Ascending aorta (tissue), 2 donors: ENCODE measurements at regions not wholly inside any gene's neighbourhood (a gene's known extent, or its start where the extent isn't known, plus 50 kb on each side); places are given as distances from the start of the nearest gene placed in this dataset.

Experiments used
- DNase-seq, 2 donors: peaks; one replicate each; pipeline ENCODE4 v3.0.0-alpha.2; 2019; ENCODE audit warnings: low spot score in 2 of 2
- H3K27ac ChIP-seq, 2 donors: fragments of 200-600 bp; sonication (generic); one replicate each; pipeline ENCODE4 v1.5.1; 2016 to 2017; ENCODE audit warnings: mild to moderate bottlenecking in 1 of 2
- H3K27me3 ChIP-seq: fragments of 200-600 bp; sonication (generic); one replicate; pipeline ENCODE4 v1.5.1; 2017
- H3K36me3 ChIP-seq, 2 donors: fragments of 200-600 bp; sonication (generic); one replicate each; pipeline ENCODE4 v1.5.1; 2016
- H3K4me1 ChIP-seq, 2 donors: fragments of 200-600 bp; sonication (generic); one replicate each; pipeline ENCODE4 v1.5.1; 2016 to 2017; ENCODE audit warnings: mild to moderate bottlenecking in 1 of 2
- H3K4me3 ChIP-seq, 2 donors: fragments of 200-600 bp; sonication (generic); one replicate each; pipeline ENCODE4 v1.5.1; 2016 to 2017; ENCODE audit warnings: mild to moderate bottlenecking in 1 of 2
- H3K9me3 ChIP-seq, 2 donors: fragments of 200-600 bp; sonication (generic); one replicate each; pipeline ENCODE4 v1.5.1; 2016
- intact Hi-C: fragments of 100-400 bp; cut with DNase I; formaldehyde crosslinking; loops from one replicate; pipeline ENCODE4 v1.15.1; 2023
- TF ChIP-seq, protein P1 (sequence below), 3 experiments: fragments of 200-600 bp in 2 of 3; fragments of 450-650 bp in 1 of 3; sonication (generic) in 2 of 3; IDR thresholded peaks; one replicate each; pipeline ENCODE4 v1.5.1; 2016 to 2019; ENCODE audit warnings: antibody characterized with exemption in 3 of 3, mild to moderate bottlenecking in 1 of 3, moderate library complexity in 1 of 3

DNA sequence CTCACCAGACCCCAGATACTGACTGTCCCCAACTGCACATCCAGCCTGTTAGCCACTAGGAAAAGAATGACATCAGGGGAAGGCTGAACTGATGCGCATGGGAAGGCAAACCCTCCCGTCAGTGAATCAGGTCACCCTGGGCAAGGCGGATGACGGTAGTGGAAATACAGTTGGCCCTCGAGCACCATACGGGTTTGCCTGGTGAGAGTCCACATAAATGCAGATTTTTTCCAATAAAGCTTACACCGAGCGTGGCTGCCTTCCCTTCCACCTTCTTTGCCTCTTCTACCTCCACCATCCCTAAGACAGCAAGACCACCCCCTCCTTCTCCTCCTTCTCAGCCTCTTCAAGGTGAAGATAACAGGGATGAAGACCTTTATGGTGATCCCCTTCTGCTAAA is 236.1 kb upstream of the TNRC6C start:
- intact Hi-C loops = no loop called here
- no peak overlapping the region for H3K27ac ChIP-seq
- DNase-seq = peak in 1 of 2 donors; percentile 28
- H3K4me1 ChIP-seq = peaks cover 0 to 4% of the 10 kb centered on the region in 2 donors
- TF ChIP-seq, protein P1, sequence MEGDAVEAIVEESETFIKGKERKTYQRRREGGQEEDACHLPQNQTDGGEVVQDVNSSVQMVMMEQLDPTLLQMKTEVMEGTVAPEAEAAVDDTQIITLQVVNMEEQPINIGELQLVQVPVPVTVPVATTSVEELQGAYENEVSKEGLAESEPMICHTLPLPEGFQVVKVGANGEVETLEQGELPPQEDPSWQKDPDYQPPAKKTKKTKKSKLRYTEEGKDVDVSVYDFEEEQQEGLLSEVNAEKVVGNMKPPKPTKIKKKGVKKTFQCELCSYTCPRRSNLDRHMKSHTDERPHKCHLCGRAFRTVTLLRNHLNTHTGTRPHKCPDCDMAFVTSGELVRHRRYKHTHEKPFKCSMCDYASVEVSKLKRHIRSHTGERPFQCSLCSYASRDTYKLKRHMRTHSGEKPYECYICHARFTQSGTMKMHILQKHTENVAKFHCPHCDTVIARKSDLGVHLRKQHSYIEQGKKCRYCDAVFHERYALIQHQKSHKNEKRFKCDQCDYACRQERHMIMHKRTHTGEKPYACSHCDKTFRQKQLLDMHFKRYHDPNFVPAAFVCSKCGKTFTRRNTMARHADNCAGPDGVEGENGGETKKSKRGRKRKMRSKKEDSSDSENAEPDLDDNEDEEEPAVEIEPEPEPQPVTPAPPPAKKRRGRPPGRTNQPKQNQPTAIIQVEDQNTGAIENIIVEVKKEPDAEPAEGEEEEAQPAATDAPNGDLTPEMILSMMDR (IDR thresholded peaks at IDR 0.05) = no peak
- H3K36me3 ChIP-seq = no peaks in the 10 kb centered on the region
- no peak overlapping the region for H3K4me3 ChIP-seq
- H3K9me3 ChIP-seq = no peaks in the 10 kb centered on the region
- H3K27me3 ChIP-seq = no peaks in the 10 kb centered on the region

DNA sequence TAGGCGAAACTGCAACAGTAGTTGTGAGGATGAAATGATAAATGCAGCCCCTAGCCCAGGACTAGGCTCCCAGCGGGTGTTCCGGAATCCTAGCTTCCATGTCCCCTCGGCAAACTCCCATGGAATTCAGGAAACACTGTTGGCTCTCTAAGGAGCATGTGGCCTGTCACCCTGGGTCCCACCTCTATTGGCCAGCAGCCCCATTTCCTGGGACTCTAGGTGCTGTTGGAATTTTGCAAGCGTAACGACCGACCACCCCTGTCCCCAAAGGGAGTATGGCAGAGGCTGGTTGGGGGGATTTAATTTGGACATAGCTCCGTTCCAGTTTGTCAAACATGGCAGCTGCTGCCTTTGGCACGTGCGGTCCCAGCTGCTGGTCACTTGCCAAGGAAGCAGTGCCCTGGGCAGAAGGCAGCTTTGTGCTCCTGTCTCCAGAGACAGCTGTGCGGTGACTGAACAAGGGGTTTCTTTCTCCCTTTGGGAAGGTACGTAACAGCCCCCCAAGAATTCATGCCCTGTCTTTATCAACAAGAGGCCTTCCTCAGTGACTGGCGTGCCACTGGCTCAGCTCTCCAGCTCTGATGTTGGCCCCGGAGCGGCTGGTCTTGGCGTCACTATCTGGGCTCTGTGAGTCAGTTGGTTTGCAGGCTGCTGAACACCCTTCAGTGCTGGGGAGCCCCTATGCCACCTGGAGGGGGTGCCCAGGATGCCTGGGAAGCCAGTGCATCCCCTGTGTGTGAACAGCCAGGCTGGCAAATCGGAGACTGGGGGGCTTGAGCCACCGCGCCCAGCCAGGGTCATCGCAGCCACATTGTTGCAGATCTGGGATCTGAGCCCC is 235.2 kb upstream of the TNRC6C start:
- H3K27me3 ChIP-seq = no peaks in the 10 kb centered on the region
- intact Hi-C loops = no loop called here
- peak in 1 of 2 donors; percentile 60 for DNase-seq
- H3K36me3 ChIP-seq = no peaks in the 10 kb centered on the region
- no peak overlapping the region for H3K27ac ChIP-seq
- H3K4me3 ChIP-seq = no peak overlapping the region
- H3K9me3 ChIP-seq = no peaks in the 10 kb centered on the region
- H3K4me1 ChIP-seq = peaks cover 0 to 11% of the 10 kb centered on the region in 2 donors
- TF ChIP-seq, protein P1 (IDR thresholded peaks at IDR 0.05) = no peak

DNA sequence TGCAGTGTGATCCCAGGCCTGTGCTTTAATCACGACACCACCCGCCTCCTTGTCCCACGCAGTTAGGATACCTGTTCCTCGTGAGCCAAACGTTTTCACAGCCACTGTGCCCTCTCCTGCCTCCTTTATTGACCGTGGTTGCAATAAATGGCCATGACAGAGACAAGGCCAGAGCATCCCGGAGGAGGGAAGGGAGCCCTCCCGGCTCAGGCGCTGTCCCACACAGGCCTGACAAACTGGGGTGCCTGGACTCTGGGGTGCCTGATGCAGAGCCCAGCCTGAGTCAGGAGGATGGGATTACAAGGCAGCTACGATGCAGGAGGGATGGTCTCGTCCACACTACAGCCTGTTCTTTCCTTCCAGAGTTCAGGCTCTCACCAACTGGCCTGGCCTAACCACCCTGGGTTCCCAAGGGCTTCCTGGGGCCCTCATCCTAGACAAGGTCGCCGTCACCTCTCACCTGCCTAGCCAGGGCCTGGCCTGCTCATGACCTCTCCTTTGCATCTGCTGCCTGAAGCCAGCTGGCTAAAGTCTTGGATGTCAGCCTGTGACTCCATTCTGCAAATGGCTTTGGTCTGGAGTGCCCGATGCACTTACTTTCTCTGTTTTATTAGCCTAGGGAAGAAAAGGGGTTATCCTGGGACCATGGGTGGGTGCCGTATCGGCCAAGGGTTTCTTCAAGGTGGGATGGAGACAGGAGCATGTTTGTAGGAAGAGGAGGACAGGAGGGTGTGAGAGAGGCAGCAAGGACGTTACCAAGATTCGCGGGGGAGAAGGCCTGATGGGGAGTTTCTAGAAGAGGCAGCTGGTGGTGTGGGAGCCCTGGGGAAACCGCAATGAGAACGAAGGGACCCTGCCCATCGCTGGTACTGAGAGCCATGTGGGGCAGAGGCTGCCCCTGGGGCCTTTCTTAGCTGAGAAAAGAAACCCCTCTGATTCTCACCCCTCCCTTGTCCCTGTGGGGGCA is 234.3 kb upstream of the TNRC6C start:
- H3K4me3 ChIP-seq = no peak overlapping the region
- no peaks in the 10 kb centered on the region for H3K9me3 ChIP-seq
- no peaks in the 10 kb centered on the region for H3K36me3 ChIP-seq
- H3K27me3 ChIP-seq = no peaks in the 10 kb centered on the region
- peaks cover 0 to 12% of the 10 kb centered on the region in 2 donors for H3K4me1 ChIP-seq
- TF ChIP-seq, protein P1 (IDR thresholded peaks at IDR 0.05) = no peak
- peak in 1 of 2 donors; percentile 49 for DNase-seq
- no peak overlapping the region for H3K27ac ChIP-seq
- intact Hi-C loops = no loop called here

DNA sequence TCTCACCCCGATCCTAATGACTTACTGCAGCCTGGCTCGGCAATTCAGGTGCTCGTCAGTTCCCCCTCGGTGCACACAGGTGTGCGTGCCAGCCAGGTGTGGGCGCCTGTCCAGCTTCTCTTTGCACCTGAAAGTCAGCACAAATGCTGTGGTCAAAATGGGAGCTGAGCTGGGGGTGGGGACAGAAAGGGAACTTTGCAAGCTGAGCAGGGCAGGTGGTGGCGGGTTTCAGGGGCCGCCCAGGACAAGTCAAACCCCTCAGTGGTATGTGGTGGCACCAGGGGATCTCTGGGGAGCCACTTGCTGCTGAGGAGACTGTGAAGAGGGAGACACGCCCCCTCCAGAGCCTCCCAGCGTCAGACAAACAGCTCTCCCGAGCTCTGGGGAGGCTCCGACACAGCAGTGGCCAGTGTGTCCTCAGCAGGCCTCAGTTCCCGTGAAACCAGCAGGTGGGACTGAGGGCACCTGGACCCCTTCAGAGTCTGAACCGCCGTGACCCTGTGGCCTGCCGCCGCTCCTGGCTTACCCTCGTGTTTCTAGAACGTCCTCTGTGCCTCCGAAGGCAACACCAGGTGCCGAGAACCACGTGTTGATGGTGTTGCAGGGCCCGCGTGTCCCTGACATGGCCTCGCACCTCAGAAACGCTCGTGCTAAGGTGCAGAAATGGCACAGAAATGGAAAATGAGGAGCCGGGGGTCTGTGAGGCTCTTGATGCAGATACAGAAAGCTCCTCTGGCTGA is 233.5 kb upstream of the TNRC6C start:
- H3K27me3 ChIP-seq = no peaks in the 10 kb centered on the region
- peaks cover 0 to 12% of the 10 kb centered on the region in 2 donors for H3K4me1 ChIP-seq
- DNase-seq = peak in 1 of 2 donors; percentile 45
- no peak overlapping the region for H3K4me3 ChIP-seq
- no peak overlapping the region for H3K27ac ChIP-seq
- no peaks in the 10 kb centered on the region for H3K36me3 ChIP-seq
- TF ChIP-seq, protein P1 (IDR thresholded peaks at IDR 0.05) = no peak
- intact Hi-C loops = no loop called here
- H3K9me3 ChIP-seq = no peaks in the 10 kb centered on the region

DNA sequence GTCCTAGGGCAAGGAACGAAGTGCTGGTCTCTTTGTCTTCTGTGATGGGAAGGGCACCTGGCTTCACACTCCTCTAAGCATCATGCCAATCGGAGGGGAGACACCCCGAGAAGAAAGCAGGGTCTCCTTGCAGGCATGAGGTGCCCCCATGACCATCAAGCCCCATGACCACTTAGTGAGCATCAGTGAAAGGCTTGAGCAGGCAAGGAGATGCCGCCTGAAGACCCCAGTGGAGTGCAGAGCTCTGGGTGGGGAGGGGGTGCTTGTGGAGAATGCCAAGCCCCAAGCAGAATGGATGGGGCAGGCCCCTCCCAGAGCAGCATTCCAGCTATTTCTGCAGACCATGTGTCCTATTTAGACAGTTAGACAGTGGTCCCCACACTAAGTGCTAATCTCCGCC is 232.7 kb upstream of the TNRC6C start:
- H3K4me1 ChIP-seq = peaks cover 0 to 12% of the 10 kb centered on the region in 2 donors
- no peaks in the 10 kb centered on the region for H3K36me3 ChIP-seq
- no peak overlapping the region for H3K4me3 ChIP-seq
- H3K27me3 ChIP-seq = no peaks in the 10 kb centered on the region
- no peaks in the 10 kb centered on the region for H3K9me3 ChIP-seq
- peak in 1 of 2 donors; percentile 30 for DNase-seq
- H3K27ac ChIP-seq = no peak overlapping the region
- intact Hi-C loops = no loop called here
- TF ChIP-seq, protein P1 (IDR thresholded peaks at IDR 0.05) = no peak
